Neural crest cell (in vitro differentiated cells): ENCODE measurements at regions not wholly inside any gene's neighbourhood (a gene's known extent, or its start where the extent isn't known, plus 50 kb on each side); places are given as distances from the start of the nearest gene placed in this dataset.

ENCODE experiments used
- DNase-seq: peaks from one replicate; pipeline ENCODE4 v3.0.0; 2021; ENCODE audit warnings: low read depth, mixed read lengths, low spot score
- H3K27ac Mint-ChIP-seq: one replicate; pipeline ENCODE4 v1.8.0; 2021; ENCODE audit warnings: mild to moderate bottlenecking, mixed read lengths; ENCODE audit not compliant: unreplicated experiment
- H3K27me3 Mint-ChIP-seq: 2 replicates; pipeline ENCODE4 v1.8.0; 2021; ENCODE audit warnings: low read depth, mild to moderate bottlenecking, mixed read lengths
- H3K36me3 Mint-ChIP-seq: 2 replicates; pipeline ENCODE4 v1.8.0; 2021; ENCODE audit warnings: low read depth, mild to moderate bottlenecking, mixed read lengths
- H3K4me1 Mint-ChIP-seq: 2 replicates; pipeline ENCODE4 v1.8.0; 2021; ENCODE audit warnings: mixed read lengths
- H3K4me3 Mint-ChIP-seq: one replicate; pipeline ENCODE4 v1.8.0; 2021; ENCODE audit warnings: mild to moderate bottlenecking, mixed read lengths
- H3K9me3 Mint-ChIP-seq: 2 replicates; pipeline ENCODE4 v1.8.0; 2021; ENCODE audit warnings: mixed read lengths
- TF ChIP-seq, protein P1 (sequence below): fragments of 200-600 bp; sonication (generic); conservative IDR thresholded peaks from 2 replicates; pipeline ENCODE4 v1.5.0; 2021; ENCODE audit warnings: antibody characterized with exemption, mild to moderate bottlenecking

DNA sequence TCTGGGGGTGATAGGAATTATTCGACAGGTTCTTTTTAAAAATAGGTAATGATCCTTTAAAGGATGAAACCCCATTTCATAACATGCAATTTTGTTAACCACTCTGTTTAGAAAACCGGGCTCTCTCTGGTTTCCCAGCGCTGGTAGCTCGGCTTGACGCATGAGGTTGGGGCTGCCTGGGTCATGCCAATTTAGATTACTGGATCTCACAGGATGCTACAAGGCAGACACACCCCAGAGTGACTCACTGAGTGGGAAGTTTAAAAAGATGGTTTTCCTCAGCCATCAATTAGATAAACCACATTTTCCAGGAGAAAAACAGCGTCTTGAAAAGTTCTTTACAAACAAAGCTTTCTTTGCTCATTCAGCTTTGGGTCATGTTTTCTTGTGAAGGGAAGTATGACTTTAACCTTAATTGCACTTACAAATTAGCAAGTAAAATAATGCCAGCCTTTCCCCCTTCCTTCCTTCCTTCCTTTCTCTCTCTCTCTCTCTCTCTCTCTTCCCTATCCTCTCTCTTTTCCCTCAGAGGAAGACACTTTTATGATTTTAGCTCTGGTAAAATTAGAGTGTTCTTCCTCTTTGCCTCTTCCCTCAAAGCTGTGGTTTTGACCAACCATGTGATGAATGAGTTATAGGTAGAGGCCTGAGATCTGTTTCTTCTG is 99.8 kb downstream of the EPDR1 start:
- H3K4me3 Mint-ChIP-seq: no peak overlapping the region
- H3K27ac Mint-ChIP-seq: no peak overlapping the region
- H3K36me3 Mint-ChIP-seq: no peaks in the 10 kb centered on the region
- H3K9me3 Mint-ChIP-seq: no peaks in the 10 kb centered on the region
- DNase-seq: no peak
- TF ChIP-seq, protein P1, sequence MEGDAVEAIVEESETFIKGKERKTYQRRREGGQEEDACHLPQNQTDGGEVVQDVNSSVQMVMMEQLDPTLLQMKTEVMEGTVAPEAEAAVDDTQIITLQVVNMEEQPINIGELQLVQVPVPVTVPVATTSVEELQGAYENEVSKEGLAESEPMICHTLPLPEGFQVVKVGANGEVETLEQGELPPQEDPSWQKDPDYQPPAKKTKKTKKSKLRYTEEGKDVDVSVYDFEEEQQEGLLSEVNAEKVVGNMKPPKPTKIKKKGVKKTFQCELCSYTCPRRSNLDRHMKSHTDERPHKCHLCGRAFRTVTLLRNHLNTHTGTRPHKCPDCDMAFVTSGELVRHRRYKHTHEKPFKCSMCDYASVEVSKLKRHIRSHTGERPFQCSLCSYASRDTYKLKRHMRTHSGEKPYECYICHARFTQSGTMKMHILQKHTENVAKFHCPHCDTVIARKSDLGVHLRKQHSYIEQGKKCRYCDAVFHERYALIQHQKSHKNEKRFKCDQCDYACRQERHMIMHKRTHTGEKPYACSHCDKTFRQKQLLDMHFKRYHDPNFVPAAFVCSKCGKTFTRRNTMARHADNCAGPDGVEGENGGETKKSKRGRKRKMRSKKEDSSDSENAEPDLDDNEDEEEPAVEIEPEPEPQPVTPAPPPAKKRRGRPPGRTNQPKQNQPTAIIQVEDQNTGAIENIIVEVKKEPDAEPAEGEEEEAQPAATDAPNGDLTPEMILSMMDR: no peak
- no peaks in the 10 kb centered on the region for H3K27me3 Mint-ChIP-seq
- no peaks in the 10 kb centered on the region for H3K4me1 Mint-ChIP-seq

DNA sequence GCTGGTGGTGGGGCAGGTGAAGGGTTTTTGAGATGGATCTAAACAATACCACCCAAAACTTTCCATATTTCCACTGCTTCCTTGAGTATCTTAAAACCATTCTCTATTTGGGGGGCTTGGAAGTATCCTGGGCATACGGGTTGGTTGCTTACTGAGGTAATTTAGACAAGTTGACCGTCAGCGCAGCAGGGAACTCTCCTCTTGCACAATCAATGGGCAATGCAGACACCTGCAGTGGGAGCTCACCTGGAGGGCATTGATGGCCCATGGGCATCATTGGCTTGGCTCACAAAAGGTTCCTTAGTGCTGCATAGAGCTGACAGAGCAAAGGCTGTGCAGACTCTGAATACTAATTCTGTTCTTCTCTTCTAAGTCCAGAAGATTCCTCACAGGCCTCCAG is 101.5 kb downstream of the EPDR1 start:
- H3K4me1 Mint-ChIP-seq: no peaks in the 10 kb centered on the region
- H3K4me3 Mint-ChIP-seq: no peak overlapping the region
- H3K27me3 Mint-ChIP-seq: no peaks in the 10 kb centered on the region
- no peaks in the 10 kb centered on the region for H3K9me3 Mint-ChIP-seq
- no peak overlapping the region for H3K27ac Mint-ChIP-seq
- no peaks in the 10 kb centered on the region for H3K36me3 Mint-ChIP-seq
- TF ChIP-seq, protein P1: no peak
- no peak for DNase-seq

DNA sequence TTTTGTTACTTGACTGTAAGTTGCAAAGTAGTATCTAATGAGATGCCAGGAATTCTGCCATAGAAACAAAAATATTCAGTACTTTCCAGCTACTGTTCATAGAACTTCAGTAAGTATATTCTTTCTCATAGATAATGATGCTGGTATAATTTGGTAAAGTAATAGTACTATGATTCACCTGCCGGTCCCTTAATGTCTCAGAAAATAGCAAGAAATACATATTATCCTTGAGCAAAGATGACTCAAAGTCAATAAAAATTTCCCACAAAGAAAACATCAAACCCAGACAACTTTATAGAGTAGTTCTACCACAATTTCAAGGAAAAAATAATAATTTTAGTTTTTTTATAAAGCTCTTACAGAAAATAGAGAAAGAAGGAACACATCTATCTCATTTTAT is 105.4 kb downstream of the EPDR1 start:
- TF ChIP-seq, protein P1: no peak
- H3K36me3 Mint-ChIP-seq: no peaks in the 10 kb centered on the region
- no peak overlapping the region for H3K4me3 Mint-ChIP-seq
- no peaks in the 10 kb centered on the region for H3K27me3 Mint-ChIP-seq
- H3K27ac Mint-ChIP-seq: no peak overlapping the region
- peaks cover 3% of the 10 kb centered on the region for H3K9me3 Mint-ChIP-seq
- H3K4me1 Mint-ChIP-seq: no peaks in the 10 kb centered on the region
- DNase-seq: no peak

- Mint-ChIP-seq H3K9me3 (peaks cover 3% of the 10 kb centered on the region), H3K36me3 (no peaks in the 10 kb centered on the region), H3K27me3 (no peaks in the 10 kb centered on the region), H3K4me1 (no peaks in the 10 kb centered on the region), H3K4me3 (no peak overlapping the region), H3K27ac (no peak overlapping the region)
- TF ChIP-seq, protein P1: no peak
- DNase-seq: no peak
These were observed 107.5 kb downstream of the EPDR1 start for GRCh38 chr7:38027884-38028455.

- Mint-ChIP-seq H3K27ac (no peak overlapping the region), H3K4me1 (no peaks in the 10 kb centered on the region), H3K36me3 (no peaks in the 10 kb centered on the region), H3K27me3 (no peaks in the 10 kb centered on the region), H3K4me3 (no peak overlapping the region), H3K9me3 (peaks cover 3% of the 10 kb centered on the region)
- TF ChIP-seq, protein P1: no peak
- DNase-seq: no peak
These were observed 113.8 kb downstream of the EPDR1 start for GRCh38 chr7:38034062-38034908.
